GM23338 (cell line): ENCODE measurements at regions not wholly inside any gene's neighbourhood (a gene's known extent, or its start where the extent isn't known, plus 50 kb on each side); places are given as distances from the start of the nearest gene placed in this dataset.

Experiments used
- ATAC-seq: fragments of 200-7000 bp; cut with Tn5 transposase; 3 replicates; pipeline ENCODE4 v1.9.1; 2020
- DNase-seq: peaks from one replicate; pipeline ENCODE4 v3.0.0-alpha.2; 2015; ENCODE audit warnings: low spot score
- H2AFZ ChIP-seq: fragments of 200-600 bp; sonication (generic); 2 replicates; pipeline ENCODE4 v1.8.0; 2016; ENCODE audit warnings: antibody characterized with exemption, mild to moderate bottlenecking, moderate library complexity
- H3F3A ChIP-seq: fragments of 200-600 bp; sonication (generic); replicated peaks from 2 replicates; pipeline ENCODE4 v1.8.0; 2017; ENCODE audit warnings: antibody characterized with exemption, mixed run types, low read depth
- H3K27ac ChIP-seq: fragments of 200-600 bp; sonication (generic); 2 replicates; pipeline ENCODE4 v1.6.1; 2016; ENCODE audit warnings: low read depth
- H3K27me3 ChIP-seq: fragments of 200-600 bp; sonication (generic); 2 replicates; pipeline ENCODE4 v1.8.0; 2016; ENCODE audit warnings: mild to moderate bottlenecking, mixed run types, moderate library complexity; ENCODE audit not compliant: insufficient read depth
- H3K36me3 ChIP-seq: fragments of 200-600 bp; sonication (generic); 2 replicates; pipeline ENCODE4 v1.8.0; 2016; ENCODE audit warnings: mild to moderate bottlenecking; ENCODE audit not compliant: insufficient read depth
- H3K4me1 ChIP-seq: fragments of 200-600 bp; sonication (generic); 2 replicates; pipeline ENCODE4 v1.8.0; 2016; ENCODE audit warnings: mild to moderate bottlenecking, moderate library complexity; ENCODE audit not compliant: insufficient read depth
- H3K4me2 ChIP-seq: fragments of 200-600 bp; sonication (generic); 2 replicates; pipeline ENCODE4 v1.7.1; 2017; ENCODE audit warnings: mixed run types
- H3K4me3 ChIP-seq: fragments of 200-600 bp; sonication (generic); 2 replicates; pipeline ENCODE4 v1.6.1; 2016; ENCODE audit warnings: mixed run types
- H3K79me2 ChIP-seq: fragments of 200-600 bp; sonication (generic); replicated peaks from 2 replicates; pipeline ENCODE4 v1.8.0; 2017; ENCODE audit warnings: mild to moderate bottlenecking; ENCODE audit not compliant: insufficient read depth
- H3K9me2 ChIP-seq: fragments of 200-600 bp; sonication (generic); 2 replicates; pipeline ENCODE4 v1.8.0; 2017; ENCODE audit not compliant: insufficient read depth
- H4K20me1 ChIP-seq: fragments of 200-600 bp; sonication (generic); replicated peaks from 2 replicates; pipeline ENCODE4 v1.8.0; 2017; ENCODE audit warnings: mild to moderate bottlenecking; ENCODE audit not compliant: insufficient read depth
- H3K27ac Mint-ChIP-seq: 2 replicates; pipeline ENCODE4 v1.8.0; 2020; ENCODE audit warnings: inconsistent platforms, mild to moderate bottlenecking, moderate library complexity, mixed read lengths
- H3K27me3 Mint-ChIP-seq: 3 replicates; pipeline ENCODE4 v1.8.0; 2022; ENCODE audit warnings: low read depth, mild to moderate bottlenecking, moderate library complexity, mixed read lengths, inconsistent platforms; ENCODE audit not compliant: insufficient read depth, poor library complexity
- H3K36me3 Mint-ChIP-seq: 3 replicates; pipeline ENCODE4 v1.8.0; 2021; ENCODE audit warnings: low read depth, mild to moderate bottlenecking, inconsistent platforms, moderate library complexity, mixed read lengths
- H3K4me1 Mint-ChIP-seq: 3 replicates; pipeline ENCODE4 v1.8.0; 2020; ENCODE audit warnings: mild to moderate bottlenecking, inconsistent platforms, mixed read lengths
- H3K4me3 Mint-ChIP-seq: 3 replicates; pipeline ENCODE4 v1.8.0; 2021; ENCODE audit warnings: moderate library complexity, mild to moderate bottlenecking, inconsistent platforms, mixed read lengths
- H3K9me3 Mint-ChIP-seq: 3 replicates; pipeline ENCODE4 v1.8.0; 2020; ENCODE audit warnings: moderate library complexity, mild to moderate bottlenecking, inconsistent platforms, mixed read lengths
- CREB1 ChIP-seq: fragments of 250-450 bp; sonication (Bioruptor Pico); IDR thresholded peaks from 2 replicates; pipeline ENCODE4 v1.5.0; 2020; ENCODE audit warnings: low read depth, mild to moderate bottlenecking, moderate library complexity
- ETS1 ChIP-seq: IDR thresholded peaks from 2 replicates; pipeline ENCODE4 v1.6.1; 2016; ENCODE audit warnings: antibody characterized with exemption
- EZH2 ChIP-seq: fragments of 200-600 bp; sonication (generic); IDR thresholded peaks from one replicate; pipeline ENCODE4 v1.8.0; 2017; ENCODE audit warnings: antibody characterized with exemption, mild to moderate bottlenecking, low read depth; ENCODE audit not compliant: unreplicated experiment
- EZH2phosphoT487 ChIP-seq: fragments of 200-600 bp; sonication (generic); IDR thresholded peaks from one replicate; pipeline ENCODE4 v1.8.1; 2018; ENCODE audit warnings: antibody characterized with exemption; ENCODE audit not compliant: unreplicated experiment
- JUNB ChIP-seq: IDR thresholded peaks from one replicate; pipeline ENCODE4 v1.6.1; 2016; ENCODE audit warnings: antibody characterized with exemption; ENCODE audit not compliant: unreplicated experiment
- NANOG ChIP-seq: IDR thresholded peaks from 2 replicates; pipeline ENCODE4 v1.6.1; 2016; ENCODE audit warnings: antibody characterized with exemption, borderline replicate concordance
- POLR2AphosphoS5 ChIP-seq: IDR thresholded peaks from 2 replicates; pipeline ENCODE4 v1.6.1; 2016; ENCODE audit warnings: antibody characterized with exemption, low read depth
- REST ChIP-seq: IDR thresholded peaks from one replicate; pipeline ENCODE4 v1.6.1; 2018; ENCODE audit warnings: antibody characterized with exemption; ENCODE audit not compliant: unreplicated experiment
- STAT1 ChIP-seq: IDR thresholded peaks from one replicate; pipeline ENCODE4 v1.6.1; 2016; ENCODE audit warnings: antibody characterized with exemption; ENCODE audit not compliant: unreplicated experiment
- ZNF114 ChIP-seq: fragments of 250-450 bp; sonication (Bioruptor Pico); IDR thresholded peaks from 2 replicates; pipeline ENCODE4 v1.5.0; 2020; ENCODE audit warnings: mild to moderate bottlenecking, moderate library complexity
- ZNF331 ChIP-seq: fragments of 250-450 bp; sonication (Bioruptor Pico); IDR thresholded peaks from 2 replicates; pipeline ENCODE4 v1.5.0; 2020; ENCODE audit warnings: low read depth, mild to moderate bottlenecking, moderate library complexity
- TF ChIP-seq, protein P1 (sequence below): fragments of 250-450 bp; sonication (Bioruptor Pico); IDR thresholded peaks from 2 replicates; pipeline ENCODE4 v1.5.0; 2020; ENCODE audit warnings: mild to moderate bottlenecking, moderate library complexity
- TF ChIP-seq, protein P2 (sequence below), 2 experiments: fragments of 200-600 bp in 1 of 2; sonication (generic) in 1 of 2; conservative IDR thresholded peaks; 2 replicates each; pipeline versions ENCODE4 v1.5.1 to v1.6.1; 2016 to 2017; ENCODE audit warnings: antibody characterized with exemption in 2 of 2, low read depth in 2 of 2, mild to moderate bottlenecking in 2 of 2, moderate library complexity in 1 of 2

DNA sequence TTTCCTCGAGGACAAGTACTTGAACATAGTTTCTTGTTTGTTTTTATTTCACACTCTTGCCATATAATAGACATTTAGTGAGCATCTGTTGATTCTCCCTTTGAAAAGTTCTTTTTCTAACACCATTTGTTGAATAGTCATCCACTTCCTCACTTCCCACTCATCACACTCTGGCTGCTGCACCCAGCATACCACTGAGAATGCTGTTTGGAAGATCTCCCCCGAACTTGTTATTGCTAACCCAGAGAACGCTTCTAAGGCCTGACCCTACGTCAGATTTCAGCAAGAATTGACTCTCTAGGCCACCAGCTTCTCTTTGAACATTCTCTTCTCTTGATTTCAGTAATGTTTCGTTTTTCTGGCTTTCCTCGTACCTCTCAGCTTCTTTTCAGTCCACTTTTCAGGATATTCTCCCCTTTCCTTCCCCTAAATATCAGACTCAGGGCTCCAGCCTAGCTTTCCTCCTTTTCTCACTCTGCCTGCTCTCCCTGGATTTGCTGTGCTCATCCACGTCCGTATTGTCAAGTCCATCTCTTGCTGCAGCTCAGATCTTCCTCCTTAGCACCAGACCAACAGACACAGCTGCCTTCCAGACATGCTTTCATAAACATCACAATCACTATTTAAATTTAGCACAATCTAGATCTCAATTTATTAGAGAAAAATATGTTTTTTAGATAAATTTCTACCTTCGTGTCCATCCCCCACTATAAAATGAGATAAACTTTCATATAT lies 94.0 kb upstream of the SLC38A4 start:
- Mint-ChIP-seq H3K4me1 (no peaks in the 10 kb centered on the region; the same call in 2 of the 3 replicates), H3K9me3 (no peaks in the 10 kb centered on the region), H3K27me3 (peaks cover 1% of the 10 kb centered on the region), H3K4me3 (no peak overlapping the region), H3K36me3 (no peaks in the 10 kb centered on the region), H3K27ac (peak overlapping the region; percentile 1; the same call in 1 of the 2 replicates)
- Histone ChIP-seq H3K27me3 (no peaks in the 10 kb centered on the region), H3F3A (no peaks in the 10 kb centered on the region), H3K4me3 (no peak overlapping the region), H3K36me3 (no peaks in the 10 kb centered on the region), H2AFZ (no peak overlapping the region), H3K4me2 (no peak overlapping the region), H4K20me1 (no peaks in the 10 kb centered on the region), H3K27ac (no peak overlapping the region), H3K4me1 (no peaks in the 10 kb centered on the region), H3K9me2 (no peaks in the 10 kb centered on the region), H3K79me2 (no peaks in the 10 kb centered on the region)
- DNase-seq: no peak
- no peak for ATAC-seq
- TF ChIP-seq EZH2phosphoT487: no peak
- TF ChIP-seq NANOG: no peak
- TF ChIP-seq, protein P1, sequence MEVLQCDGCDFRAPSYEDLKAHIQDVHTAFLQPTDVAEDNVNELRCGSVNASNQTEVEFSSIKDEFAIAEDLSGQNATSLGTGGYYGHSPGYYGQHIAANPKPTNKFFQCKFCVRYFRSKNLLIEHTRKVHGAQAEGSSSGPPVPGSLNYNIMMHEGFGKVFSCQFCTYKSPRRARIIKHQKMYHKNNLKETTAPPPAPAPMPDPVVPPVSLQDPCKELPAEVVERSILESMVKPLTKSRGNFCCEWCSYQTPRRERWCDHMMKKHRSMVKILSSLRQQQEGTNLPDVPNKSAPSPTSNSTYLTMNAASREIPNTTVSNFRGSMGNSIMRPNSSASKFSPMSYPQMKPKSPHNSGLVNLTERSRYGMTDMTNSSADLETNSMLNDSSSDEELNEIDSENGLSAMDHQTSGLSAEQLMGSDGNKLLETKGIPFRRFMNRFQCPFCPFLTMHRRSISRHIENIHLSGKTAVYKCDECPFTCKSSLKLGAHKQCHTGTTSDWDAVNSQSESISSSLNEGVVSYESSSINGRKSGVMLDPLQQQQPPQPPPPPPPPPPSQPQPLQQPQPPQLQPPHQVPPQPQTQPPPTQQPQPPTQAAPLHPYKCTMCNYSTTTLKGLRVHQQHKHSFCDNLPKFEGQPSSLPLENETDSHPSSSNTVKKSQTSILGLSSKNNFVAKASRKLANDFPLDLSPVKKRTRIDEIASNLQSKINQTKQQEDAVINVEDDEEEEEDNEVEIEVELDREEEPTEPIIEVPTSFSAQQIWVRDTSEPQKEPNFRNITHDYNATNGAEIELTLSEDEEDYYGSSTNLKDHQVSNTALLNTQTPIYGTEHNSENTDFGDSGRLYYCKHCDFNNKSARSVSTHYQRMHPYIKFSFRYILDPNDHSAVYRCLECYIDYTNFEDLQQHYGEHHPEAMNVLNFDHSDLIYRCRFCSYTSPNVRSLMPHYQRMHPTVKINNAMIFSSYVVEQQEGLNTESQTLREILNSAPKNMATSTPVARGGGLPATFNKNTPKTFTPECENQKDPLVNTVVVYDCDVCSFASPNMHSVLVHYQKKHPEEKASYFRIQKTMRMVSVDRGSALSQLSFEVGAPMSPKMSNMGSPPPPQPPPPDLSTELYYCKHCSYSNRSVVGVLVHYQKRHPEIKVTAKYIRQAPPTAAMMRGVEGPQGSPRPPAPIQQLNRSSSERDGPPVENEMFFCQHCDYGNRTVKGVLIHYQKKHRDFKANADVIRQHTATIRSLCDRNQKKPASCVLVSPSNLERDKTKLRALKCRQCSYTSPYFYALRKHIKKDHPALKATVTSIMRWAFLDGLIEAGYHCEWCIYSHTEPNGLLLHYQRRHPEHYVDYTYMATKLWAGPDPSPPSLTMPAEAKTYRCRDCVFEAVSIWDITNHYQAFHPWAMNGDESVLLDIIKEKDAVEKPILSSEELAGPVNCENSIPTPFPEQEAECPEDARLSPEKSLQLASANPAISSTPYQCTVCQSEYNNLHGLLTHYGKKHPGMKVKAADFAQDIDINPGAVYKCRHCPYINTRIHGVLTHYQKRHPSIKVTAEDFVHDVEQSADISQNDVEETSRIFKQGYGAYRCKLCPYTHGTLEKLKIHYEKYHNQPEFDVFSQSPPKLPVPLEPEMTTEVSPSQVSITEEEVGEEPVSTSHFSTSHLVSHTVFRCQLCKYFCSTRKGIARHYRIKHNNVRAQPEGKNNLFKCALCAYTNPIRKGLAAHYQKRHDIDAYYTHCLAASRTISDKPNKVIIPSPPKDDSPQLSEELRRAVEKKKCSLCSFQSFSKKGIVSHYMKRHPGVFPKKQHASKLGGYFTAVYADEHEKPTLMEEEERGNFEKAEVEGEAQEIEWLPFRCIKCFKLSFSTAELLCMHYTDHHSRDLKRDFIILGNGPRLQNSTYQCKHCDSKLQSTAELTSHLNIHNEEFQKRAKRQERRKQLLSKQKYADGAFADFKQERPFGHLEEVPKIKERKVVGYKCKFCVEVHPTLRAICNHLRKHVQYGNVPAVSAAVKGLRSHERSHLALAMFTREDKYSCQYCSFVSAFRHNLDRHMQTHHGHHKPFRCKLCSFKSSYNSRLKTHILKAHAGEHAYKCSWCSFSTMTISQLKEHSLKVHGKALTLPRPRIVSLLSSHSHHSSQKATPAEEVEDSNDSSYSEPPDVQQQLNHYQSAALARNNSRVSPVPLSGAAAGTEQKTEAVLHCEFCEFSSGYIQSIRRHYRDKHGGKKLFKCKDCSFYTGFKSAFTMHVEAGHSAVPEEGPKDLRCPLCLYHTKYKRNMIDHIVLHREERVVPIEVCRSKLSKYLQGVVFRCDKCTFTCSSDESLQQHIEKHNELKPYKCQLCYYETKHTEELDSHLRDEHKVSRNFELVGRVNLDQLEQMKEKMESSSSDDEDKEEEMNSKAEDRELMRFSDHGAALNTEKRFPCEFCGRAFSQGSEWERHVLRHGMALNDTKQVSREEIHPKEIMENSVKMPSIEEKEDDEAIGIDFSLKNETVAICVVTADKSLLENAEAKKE: no peak
- no peak for TF ChIP-seq EZH2
- no peak for TF ChIP-seq ZNF114 (CRISPR knock-in tag)
- TF ChIP-seq ETS1: no peak
- TF ChIP-seq ZNF331 (CRISPR knock-in tag): no peak
- TF ChIP-seq CREB1 (CRISPR knock-in tag): no peak
- TF ChIP-seq, protein P2, sequence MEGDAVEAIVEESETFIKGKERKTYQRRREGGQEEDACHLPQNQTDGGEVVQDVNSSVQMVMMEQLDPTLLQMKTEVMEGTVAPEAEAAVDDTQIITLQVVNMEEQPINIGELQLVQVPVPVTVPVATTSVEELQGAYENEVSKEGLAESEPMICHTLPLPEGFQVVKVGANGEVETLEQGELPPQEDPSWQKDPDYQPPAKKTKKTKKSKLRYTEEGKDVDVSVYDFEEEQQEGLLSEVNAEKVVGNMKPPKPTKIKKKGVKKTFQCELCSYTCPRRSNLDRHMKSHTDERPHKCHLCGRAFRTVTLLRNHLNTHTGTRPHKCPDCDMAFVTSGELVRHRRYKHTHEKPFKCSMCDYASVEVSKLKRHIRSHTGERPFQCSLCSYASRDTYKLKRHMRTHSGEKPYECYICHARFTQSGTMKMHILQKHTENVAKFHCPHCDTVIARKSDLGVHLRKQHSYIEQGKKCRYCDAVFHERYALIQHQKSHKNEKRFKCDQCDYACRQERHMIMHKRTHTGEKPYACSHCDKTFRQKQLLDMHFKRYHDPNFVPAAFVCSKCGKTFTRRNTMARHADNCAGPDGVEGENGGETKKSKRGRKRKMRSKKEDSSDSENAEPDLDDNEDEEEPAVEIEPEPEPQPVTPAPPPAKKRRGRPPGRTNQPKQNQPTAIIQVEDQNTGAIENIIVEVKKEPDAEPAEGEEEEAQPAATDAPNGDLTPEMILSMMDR (conservative IDR thresholded peaks at IDR 0.05; ENCODE audit: low read depth in 2 of 2): no peak
- TF ChIP-seq JUNB: no peak
- TF ChIP-seq STAT1: no peak
- no peak for TF ChIP-seq REST
- no peak for TF ChIP-seq POLR2AphosphoS5
